RWPE2 (cell line): ENCODE measurements at regions not wholly inside any gene's neighbourhood (a gene's known extent, or its start where the extent isn't known, plus 50 kb on each side); places are given as distances from the start of the nearest gene placed in this dataset.

Experiments
- ATAC-seq: fragments of 200-7000 bp; cut with Tn5 transposase; 3 replicates; pipeline ENCODE4 v1.9.1; 2021; ENCODE audit warnings: low read depth
- DNase-seq: peaks from one replicate; pipeline ENCODE4 v3.0.0-alpha.2; 2020; ENCODE audit warnings: low spot score
- H3K27ac ChIP-seq: fragments of 450-650 bp; 2 replicates; pipeline ENCODE4 v1.5.1; 2017; ENCODE audit warnings: mild to moderate bottlenecking; ENCODE audit not compliant: poor library complexity, severe bottlenecking
- H3K27me3 ChIP-seq: fragments of 250-450 bp; sonication (Bioruptor Pico); 2 replicates; pipeline ENCODE4 v1.5.1; 2021; ENCODE audit warnings: mild to moderate bottlenecking, moderate library complexity; ENCODE audit not compliant: insufficient read depth, poor library complexity, severe bottlenecking
- H3K36me3 ChIP-seq: fragments of 250-450 bp; sonication (Bioruptor Pico); 2 replicates; pipeline ENCODE4 v1.5.1; 2020; ENCODE audit warnings: low read depth, mild to moderate bottlenecking, moderate library complexity
- H3K4me1 ChIP-seq: fragments of 250-450 bp; sonication (Bioruptor Pico); 2 replicates; pipeline ENCODE4 v1.5.1; 2021; ENCODE audit warnings: mild to moderate bottlenecking, moderate library complexity; ENCODE audit not compliant: insufficient read depth, poor library complexity, severe bottlenecking
- H3K4me3 ChIP-seq: fragments of 250-450 bp; sonication (Bioruptor Pico); 2 replicates; pipeline ENCODE4 v1.5.1; 2021; ENCODE audit warnings: mild to moderate bottlenecking, moderate library complexity; ENCODE audit not compliant: severe bottlenecking
- H3K9me3 ChIP-seq: fragments of 250-450 bp; sonication (Bioruptor Pico); 2 replicates; pipeline ENCODE4 v1.5.1; 2021; ENCODE audit warnings: mild to moderate bottlenecking, moderate library complexity; ENCODE audit not compliant: severe bottlenecking
- CTCF ChIP-seq: fragments of 450-650 bp; IDR thresholded peaks from one replicate; pipeline ENCODE4 v1.5.1; 2017; ENCODE audit warnings: mild to moderate bottlenecking, moderate library complexity; ENCODE audit not compliant: poor library complexity, severe bottlenecking

GRCh38 chr2:175612280-175612679, 389.8 kb downstream of the LNPK start:
- DNase-seq = no peak
- H3K36me3 ChIP-seq = no peaks in the 10 kb centered on the region
- no peak overlapping the region for H3K4me3 ChIP-seq
- no peaks in the 10 kb centered on the region for H3K9me3 ChIP-seq
- no peaks in the 10 kb centered on the region for H3K4me1 ChIP-seq
- H3K27me3 ChIP-seq = no peaks in the 10 kb centered on the region
- no peak overlapping the region for H3K27ac ChIP-seq
- no peak for TF ChIP-seq CTCF
- no peak for ATAC-seq

GRCh38 chr2:175606010-175606841, 395.8 kb downstream of the LNPK start:
- Histone ChIP-seq H3K4me1 (no peaks in the 10 kb centered on the region), H3K27ac (no peak overlapping the region), H3K9me3 (no peaks in the 10 kb centered on the region), H3K36me3 (no peaks in the 10 kb centered on the region), H3K4me3 (no peak overlapping the region), H3K27me3 (no peaks in the 10 kb centered on the region)
- DNase-seq (no peak), ATAC-seq (no peak; the same call in 2 of the 3 replicates)
- no peak for TF ChIP-seq CTCF

- Histone ChIP-seq H3K9me3 (no peaks in the 10 kb centered on the region), H3K4me1 (no peaks in the 10 kb centered on the region), H3K4me3 (no peak overlapping the region), H3K27me3 (no peaks in the 10 kb centered on the region), H3K27ac (no peak overlapping the region), H3K36me3 (no peaks in the 10 kb centered on the region)
- no peak for DNase-seq
- ATAC-seq = no peak
- TF ChIP-seq CTCF = no peak
These were observed 396.4 kb downstream of the LNPK start for GRCh38 chr2:175605640-175606009.

GRCh38 chr2:175601969-175602368, 400.1 kb downstream of the LNPK start:
- H3K27me3 ChIP-seq = no peaks in the 10 kb centered on the region
- H3K4me1 ChIP-seq = peaks cover 3% of the 10 kb centered on the region
- no peak for TF ChIP-seq CTCF
- ATAC-seq = no peak
- H3K4me3 ChIP-seq = no peak overlapping the region
- H3K9me3 ChIP-seq = no peaks in the 10 kb centered on the region
- no peak overlapping the region for H3K27ac ChIP-seq
- no peaks in the 10 kb centered on the region for H3K36me3 ChIP-seq
- DNase-seq = no peak

- no peaks in the 10 kb centered on the region for H3K9me3 ChIP-seq
- H3K36me3 ChIP-seq = no peaks in the 10 kb centered on the region
- no peak overlapping the region for H3K4me3 ChIP-seq
- ATAC-seq (peak; percentile 87), DNase-seq (no peak)
- no peak for TF ChIP-seq CTCF
- peak overlapping the region; percentile 49 for H3K27ac ChIP-seq
- H3K27me3 ChIP-seq = no peaks in the 10 kb centered on the region
- H3K4me1 ChIP-seq = peaks cover 3% of the 10 kb centered on the region
These were observed 401.9 kb downstream of the LNPK start for GRCh38 chr2:175599966-175600831.
